Fibroblast of peridontal ligament (primary cell): ENCODE measurements at regions not wholly inside any gene's neighbourhood (a gene's known extent, or its start where the extent isn't known, plus 50 kb on each side); places are given as distances from the start of the nearest gene placed in this dataset.
"Not testable (repeated sequence)": the region's sequence is repeated elsewhere in the genome, so short reads cannot be mapped to it uniquely, and the experiment has no call there.

Experiments
- DNase-seq: peaks from one replicate; pipeline ENCODE4 v3.0.0-alpha.2; 2010; ENCODE audit errors: extremely low read depth

GRCh38 chr18:14963246-14963645 lies 215.3 kb downstream of the ANKRD30B start:
- no peak for DNase-seq

GRCh38 chr18:14964002-14964401 lies 216.0 kb downstream of the ANKRD30B start:
- DNase-seq = no peak

DNA sequence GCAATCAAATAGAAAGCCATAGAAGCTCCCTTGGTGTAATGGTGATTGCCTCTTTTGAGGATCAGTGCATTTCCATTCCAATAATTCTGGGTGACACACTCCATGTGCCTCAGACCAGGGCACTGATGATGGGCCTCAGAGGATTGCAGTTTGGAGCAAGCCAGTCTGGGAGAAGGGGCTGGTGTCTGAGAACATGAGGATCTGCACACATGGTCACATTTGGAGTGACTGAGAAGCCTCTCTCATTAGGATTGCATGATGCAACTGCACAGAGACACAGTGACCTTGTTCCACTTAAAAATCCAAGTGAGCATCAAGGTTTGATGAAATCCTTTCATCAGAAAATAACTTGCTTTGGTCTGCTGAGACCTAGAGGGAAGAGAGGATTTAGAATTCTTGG lies 216.4 kb downstream of the ANKRD30B start:
- no peak for DNase-seq

- DNase-seq = not testable (repeated sequence)
These were observed 217.0 kb downstream of the ANKRD30B start for GRCh38 chr18:14964976-14965375.

GRCh38 chr18:14965553-14965952 lies 217.6 kb downstream of the ANKRD30B start:
- DNase-seq = no peak

DNA sequence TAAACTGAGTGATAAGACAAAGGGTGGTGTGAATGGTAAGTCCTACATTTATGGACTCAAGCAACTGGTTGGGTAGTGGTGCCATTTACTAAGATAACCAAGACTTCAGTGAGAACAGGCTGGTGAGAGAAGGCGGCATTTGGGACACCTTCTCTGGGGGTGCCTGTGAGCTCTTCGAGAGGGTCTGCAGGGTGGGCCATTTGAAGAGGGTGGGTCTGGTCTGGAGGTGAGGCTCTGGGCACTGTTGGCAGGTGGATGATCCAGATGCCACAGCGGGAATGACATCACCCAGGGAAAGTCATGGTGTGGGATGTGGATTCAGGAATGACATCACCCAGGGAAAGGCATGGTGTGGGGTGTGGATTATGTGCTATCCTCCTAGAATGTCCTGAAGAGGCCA lies 219.3 kb downstream of the ANKRD30B start:
- not testable (repeated sequence) for DNase-seq

- no peak for DNase-seq
These were observed 221.5 kb downstream of the ANKRD30B start for GRCh38 chr18:14969500-14969899.

DNA sequence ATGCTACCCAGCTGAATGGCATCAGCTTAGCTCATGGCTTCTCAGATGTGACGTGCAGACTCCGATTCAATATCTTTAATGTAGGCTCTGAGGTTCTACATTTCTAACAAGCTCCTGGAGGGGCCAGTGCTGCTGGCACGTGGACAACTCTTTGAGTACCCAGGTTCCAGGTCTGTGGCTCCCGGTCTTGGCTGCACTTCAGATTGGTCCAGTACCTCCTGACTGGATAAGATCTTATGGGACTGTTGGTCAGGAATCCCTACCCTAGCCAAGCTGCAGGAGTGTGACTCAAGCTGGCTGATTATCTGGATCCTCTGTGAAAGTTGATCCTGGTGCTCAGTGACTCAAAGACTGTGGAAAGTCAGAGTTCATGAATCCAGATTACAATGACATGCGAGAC lies 222.1 kb downstream of the ANKRD30B start:
- DNase-seq = peak; percentile 71

GRCh38 chr18:14971461-14972185 lies 223.7 kb downstream of the ANKRD30B start:
- peak; percentile 60 for DNase-seq

DNA sequence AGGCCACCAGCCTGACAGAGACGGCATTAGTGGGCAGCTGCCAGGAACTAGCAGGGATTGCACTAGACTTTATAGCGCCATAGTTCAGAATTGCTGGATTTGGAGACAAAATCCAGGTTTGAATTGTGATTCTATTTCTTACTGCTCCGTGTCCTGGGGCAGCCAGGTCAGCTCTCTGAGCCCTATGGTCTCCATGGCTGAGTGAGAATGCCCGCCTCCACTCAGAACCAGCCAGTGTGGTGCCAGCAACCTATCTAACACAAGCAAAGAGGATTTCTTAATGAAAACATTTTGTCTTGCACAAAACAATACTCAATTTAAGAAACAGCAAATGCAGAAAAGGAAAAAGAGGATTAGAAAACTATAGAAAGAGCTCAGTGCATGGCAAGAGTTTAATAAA lies 225.4 kb downstream of the ANKRD30B start:
- not testable (repeated sequence) for DNase-seq

- no peak for DNase-seq
These were observed 226.1 kb downstream of the ANKRD30B start for GRCh38 chr18:14974088-14974487.

GRCh38 chr18:14974576-14974975 lies 226.6 kb downstream of the ANKRD30B start:
- DNase-seq = no peak

- DNase-seq = no peak
These were observed 227.5 kb downstream of the ANKRD30B start for GRCh38 chr18:14975431-14975830.

- peak; percentile 71 for DNase-seq
These were observed 228.9 kb downstream of the ANKRD30B start for GRCh38 chr18:14976736-14977430.

GRCh38 chr18:14978191-14978590 lies 230.2 kb downstream of the ANKRD30B start:
- DNase-seq = no peak

GRCh38 chr18:14978962-14979535 lies 231.1 kb downstream of the ANKRD30B start:
- peak; percentile 62 for DNase-seq

GRCh38 chr18:14979875-14980274 lies 231.9 kb downstream of the ANKRD30B start:
- no peak for DNase-seq

DNA sequence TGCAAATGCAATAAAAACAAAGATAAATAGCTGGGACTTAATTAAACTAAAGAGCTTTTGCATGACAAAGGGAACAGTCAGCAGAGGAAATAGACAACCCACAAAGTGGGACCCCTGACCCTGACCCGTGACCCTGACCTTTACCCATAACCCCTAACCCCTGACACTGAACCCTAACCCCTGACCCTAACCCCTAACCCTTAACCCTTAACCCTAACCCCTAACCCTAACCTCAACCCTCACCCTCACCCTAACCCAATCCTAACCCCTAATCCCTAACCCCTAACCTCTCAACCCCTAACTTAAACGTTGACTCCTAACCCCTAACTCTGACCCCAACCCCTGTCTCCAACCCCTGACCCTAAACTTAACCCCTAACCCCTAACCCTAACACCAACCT lies 236.6 kb downstream of the ANKRD30B start:
- not testable (repeated sequence) for DNase-seq

- DNase-seq = peak; percentile 63
These were observed 237.5 kb downstream of the ANKRD30B start for GRCh38 chr18:14985291-14986013.

DNA sequence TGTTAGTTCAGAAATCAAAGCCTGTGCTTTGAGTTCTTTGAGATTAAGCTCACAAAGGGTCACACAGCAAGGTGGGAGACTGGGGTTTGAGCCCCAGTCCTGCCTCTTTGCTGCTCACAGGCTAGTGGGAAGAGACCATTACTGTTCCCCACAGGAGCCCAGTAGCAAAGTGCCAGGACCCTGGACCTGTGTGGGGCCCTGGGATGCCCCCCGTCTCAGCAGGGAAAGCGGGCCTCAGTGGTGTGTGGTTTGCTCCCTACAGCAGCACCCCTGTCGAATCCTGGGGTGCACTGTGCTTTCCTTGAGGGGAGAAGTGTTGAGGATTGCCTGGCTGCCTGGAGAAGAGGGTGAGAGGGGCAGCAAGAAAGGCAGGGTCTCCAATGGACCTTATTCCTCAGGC lies 239.4 kb downstream of the ANKRD30B start:
- not testable (repeated sequence) for DNase-seq

DNA sequence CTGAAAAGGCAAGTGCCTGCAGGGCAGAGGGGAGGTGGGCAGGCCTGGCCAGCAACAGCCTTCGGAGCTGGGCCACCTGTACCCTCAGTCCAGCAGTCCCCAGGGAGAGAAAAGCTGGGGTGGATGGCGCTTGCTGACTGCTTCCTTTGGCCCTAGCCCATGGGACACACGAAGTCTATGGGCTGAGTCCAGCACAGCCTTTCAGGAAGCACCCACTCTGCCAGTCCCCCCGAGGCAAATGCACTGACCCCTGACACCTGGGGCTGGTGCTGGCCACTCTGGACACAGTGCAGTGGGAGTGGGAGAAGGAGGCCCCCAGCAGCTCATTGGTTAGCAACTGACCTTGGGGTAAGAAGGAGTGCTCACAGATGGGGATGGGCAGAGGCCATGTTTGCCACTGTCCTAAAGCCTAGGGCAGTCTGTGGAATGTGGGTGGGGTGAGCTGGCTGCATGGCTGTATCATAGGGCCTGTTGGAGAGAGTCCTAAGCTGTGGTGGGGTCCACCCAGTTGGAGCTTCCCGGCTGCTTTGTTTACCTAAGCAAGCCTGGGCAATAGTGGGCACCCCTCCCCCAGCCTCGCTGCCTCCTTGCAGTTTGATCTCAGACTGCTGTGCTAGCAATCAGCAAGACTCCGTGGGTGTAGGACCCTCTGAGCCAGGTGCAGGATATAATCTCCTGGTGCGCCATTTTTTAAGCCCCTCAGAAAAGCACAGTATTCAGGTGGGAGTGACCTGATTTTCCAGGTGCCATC lies 240.2 kb downstream of the ANKRD30B start:
- not testable (repeated sequence) for DNase-seq

- not testable (repeated sequence) for DNase-seq
These were observed 241.6 kb downstream of the ANKRD30B start for GRCh38 chr18:14989569-14989968.
